Esophagus squamous epithelium (tissue), 4 donors: ENCODE measurements at regions not wholly inside any gene's neighbourhood (a gene's known extent, or its start where the extent isn't known, plus 50 kb on each side); places are given as distances from the start of the nearest gene placed in this dataset.

ENCODE experiments used
- CTCF ChIP-seq, 6 experiments: fragments of 450-650 bp in 4 of 6; fragments of 200-600 bp in 2 of 6; sonication (generic) in 2 of 6; IDR thresholded peaks; one replicate each; pipeline ENCODE4 v1.5.1; 2016 to 2019; ENCODE audit warnings: antibody characterized with exemption in 6 of 6, mild to moderate bottlenecking in 4 of 6, moderate library complexity in 4 of 6
- POLR2A ChIP-seq, 4 donors: fragments of 450-650 bp; IDR thresholded peaks; one replicate each; pipeline ENCODE4 v1.6.1; 2017; ENCODE audit warnings: antibody characterized with exemption in 4 of 4, mild to moderate bottlenecking in 4 of 4, moderate library complexity in 3 of 4

GRCh38 chr4:17251101-17251500 is 260.8 kb downstream of the QDPR start:
- TF ChIP-seq CTCF (IDR thresholded peaks at IDR 0.05) (no peak), POLR2A (IDR thresholded peaks at IDR 0.05) (no peak)
